B cell (primary cell): ENCODE measurements at regions not wholly inside any gene's neighbourhood (a gene's known extent, or its start where the extent isn't known, plus 50 kb on each side); places are given as distances from the start of the nearest gene placed in this dataset.

ENCODE experiments used
- ATAC-seq: fragments of 200-7000 bp; cut with Tn5 transposase; one replicate; pipeline ENCODE4 v1.10.0; 2021; ENCODE audit warnings: low read depth, mild to moderate bottlenecking, moderate number of reproducible peaks, moderate library complexity
- CTCF ChIA-PET: fragments of 350-600 bp; sonication (Branson Sonifier 250); formaldehyde crosslinking; loops from one replicate; lab custom pipeline; 2021; ENCODE audit warnings: antibody characterized with exemption, inconsistent platforms; lab: Charles Lee
- POLR2A ChIA-PET: fragments of 350-600 bp; sonication (Branson Sonifier 250); formaldehyde crosslinking; loops from one replicate; lab custom pipeline; 2021; ENCODE audit warnings: antibody characterized with exemption; lab: Charles Lee
- DNase-seq: peaks from one replicate; pipeline ENCODE4 v3.0.0; 2013
- H2AFZ ChIP-seq: 2 replicates; pipeline ENCODE4 v1.6.1; 2012; ENCODE audit warnings: mild to moderate bottlenecking, low read depth, low read length; ENCODE audit not compliant: insufficient read depth, poor library complexity, severe bottlenecking
- H3K27ac ChIP-seq, 2 donors: 1 replicate in 1 of 2; 2 replicates in 1 of 2; pipeline ENCODE4 v1.5.1; 2012 to 2013; ENCODE audit warnings: low read length in 2 of 2, mild to moderate bottlenecking in 2 of 2, moderate library complexity in 1 of 2
- H3K27me3 ChIP-seq, 4 experiments: fragments of 200-600 bp in 1 of 4; sonication (generic) in 1 of 4; replicated peaks in 1 of 4; 1 replicate in 2 of 4; 2 replicates in 2 of 4; pipeline versions ENCODE4 v1.6.1 to v1.7.0; 2013 to 2016; ENCODE audit warnings: low read length in 3 of 4, mild to moderate bottlenecking in 2 of 4, mixed read lengths in 1 of 4, moderate library complexity in 1 of 4; ENCODE audit not compliant: insufficient read depth in 4 of 4, control insufficient read depth in 3 of 4; ENCODE audit errors: control extremely low read depth in 1 of 4
- H3K36me3 ChIP-seq, 2 experiments: replicated peaks in 1 of 2; 1 replicate in 1 of 2; 2 replicates in 1 of 2; pipeline versions ENCODE4 v1.6.1 to v1.7.1; 2013; ENCODE audit warnings: low read length in 1 of 2; ENCODE audit not compliant: insufficient read depth in 2 of 2, control insufficient read depth in 1 of 2; ENCODE audit errors: control extremely low read depth in 1 of 2, extremely low read depth in 1 of 2
- H3K4me1 ChIP-seq, 2 donors: fragments of 200-600 bp in 1 of 2; sonication (generic) in 1 of 2; 1 replicate in 1 of 2; 2 replicates in 1 of 2; pipeline versions ENCODE4 v1.5.1 to v1.6.1; 2013 to 2017; ENCODE audit warnings: low read length in 2 of 2; ENCODE audit not compliant: control insufficient read depth in 2 of 2, insufficient read depth in 2 of 2
- H3K4me2 ChIP-seq: replicated peaks from 2 replicates; pipeline ENCODE3; 2012; ENCODE audit warnings: mild to moderate bottlenecking, low read depth, low read length; ENCODE audit not compliant: poor library complexity, severe bottlenecking
- H3K4me3 ChIP-seq, 5 experiments: fragments of 200-600 bp in 1 of 5; sonication (generic) in 1 of 5; 1 replicate in 3 of 5; 2 replicates in 2 of 5; pipeline versions ENCODE4 v1.5.1 to v1.7.0; 2011 to 2016; ENCODE audit warnings: low read length in 4 of 5, mild to moderate bottlenecking in 4 of 5, low read depth in 2 of 5, control low read depth in 1 of 5, moderate library complexity in 1 of 5; ENCODE audit not compliant: insufficient read depth in 1 of 5; ENCODE audit errors: control extremely low read depth in 1 of 5, extremely low read depth in 1 of 5
- H3K79me2 ChIP-seq: fragments of 200-600 bp; sonication (generic); one replicate; pipeline ENCODE4 v1.6.0; 2016; ENCODE audit warnings: low read length; ENCODE audit not compliant: control insufficient read depth, insufficient read depth
- H3K9ac ChIP-seq: fragments of 200-600 bp; sonication (generic); 2 replicates; pipeline ENCODE4 v1.6.1; 2017; ENCODE audit warnings: mild to moderate bottlenecking, low read length, moderate library complexity
- H3K9me3 ChIP-seq, 3 donors: one replicate each; pipeline versions ENCODE4 v1.6.1 to v1.7.1; 2013; ENCODE audit warnings: low read length in 2 of 3; ENCODE audit not compliant: control insufficient read depth in 2 of 3, insufficient read depth in 1 of 3; ENCODE audit errors: control extremely low read depth in 1 of 3
- H4K20me1 ChIP-seq: 2 replicates; pipeline ENCODE4 v1.6.0; 2012; ENCODE audit warnings: mild to moderate bottlenecking, low read length; ENCODE audit not compliant: insufficient read depth, control insufficient read depth, poor library complexity, severe bottlenecking
- H3K27ac Mint-ChIP-seq: one replicate; pipeline ENCODE4 v1.8.0; 2021; ENCODE audit warnings: mixed read lengths
- H3K27me3 Mint-ChIP-seq: one replicate; pipeline ENCODE4 v1.8.0; 2021; ENCODE audit warnings: mixed read lengths
- H3K4me1 Mint-ChIP-seq: one replicate; pipeline ENCODE4 v1.8.0; 2021; ENCODE audit warnings: mixed read lengths
- H3K4me3 Mint-ChIP-seq: one replicate; pipeline ENCODE4 v1.8.0; 2021; ENCODE audit warnings: mixed read lengths
- H3K9me3 Mint-ChIP-seq: one replicate; pipeline ENCODE4 v1.8.0; 2022; ENCODE audit warnings: mixed read lengths; ENCODE audit not compliant: insufficient read depth
- EZH2 ChIP-seq: IDR thresholded peaks from 2 replicates; pipeline ENCODE4 v1.6.1; 2012; ENCODE audit warnings: borderline replicate concordance, low read depth, mild to moderate bottlenecking, moderate library complexity, low read length; ENCODE audit not compliant: insufficient read depth, poor library complexity, severe bottlenecking
- WGBS: methylation state at CpG from one replicate; pipeline ENCODE4 v1.1.5; 2013; ENCODE audit warnings: missing lambda C conversion rate; ENCODE audit not compliant: insufficient coverage; 5-methylcytosine and 5-hydroxymethylcytosine counted together
- intact Hi-C: fragments of 100-400 bp; cut with micrococcal nuclease; formaldehyde crosslinking; loops from one replicate; pipeline ENCODE4 v1.10.0; 2022
- TF ChIP-seq, protein P1 (sequence below): fragments of 200-600 bp; IDR thresholded peaks from one replicate; pipeline ENCODE4 v1.8.0; 2022; ENCODE audit warnings: antibody characterized with exemption, mild to moderate bottlenecking

DNA sequence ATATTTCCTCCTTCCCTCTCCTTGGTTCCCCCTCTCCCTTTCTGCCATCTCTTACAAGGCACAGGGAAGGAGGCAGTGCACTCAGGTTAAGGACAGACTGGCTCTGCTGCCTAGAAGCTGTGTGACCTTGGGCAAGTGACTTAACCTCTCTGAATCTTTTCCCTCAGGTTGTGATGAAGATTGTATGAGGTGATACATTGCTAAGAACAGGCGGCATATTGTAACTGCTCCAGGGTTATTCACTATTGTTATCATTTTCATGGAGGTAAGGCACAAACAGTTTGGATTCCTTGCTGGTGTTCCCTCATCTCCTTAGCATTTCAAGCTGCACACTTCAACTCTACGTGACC is 126.6 kb upstream of the CXCR4 start:
- Histone ChIP-seq H3K9me3 (peaks cover 0 to 7% (median 0%) of the 10 kb centered on the region in 3 donors), H3K4me3 (no peak overlapping the region), H3K36me3 (no peaks in the 10 kb centered on the region), H3K4me1 (peaks cover 43 to 67% of the 10 kb centered on the region in 2 donors), H3K9ac (no peak overlapping the region), H2AFZ (no peak overlapping the region), H3K27ac (no peak overlapping the region), H3K4me2 (peak overlapping the region; percentile 2), H3K27me3 (no peaks in the 10 kb centered on the region), H4K20me1 (no peaks in the 10 kb centered on the region), H3K79me2 (no peaks in the 10 kb centered on the region)
- WGBS = 100% methylated on average over 1 of the region's 2 CpGs
- Mint-ChIP-seq H3K27ac (peak overlapping the region; percentile 81), H3K4me3 (no peak overlapping the region), H3K27me3 (no peaks in the 10 kb centered on the region), H3K9me3 (no peaks in the 10 kb centered on the region), H3K4me1 (peaks cover 70% of the 10 kb centered on the region)
- no peak for TF ChIP-seq EZH2
- TF ChIP-seq, protein P1, sequence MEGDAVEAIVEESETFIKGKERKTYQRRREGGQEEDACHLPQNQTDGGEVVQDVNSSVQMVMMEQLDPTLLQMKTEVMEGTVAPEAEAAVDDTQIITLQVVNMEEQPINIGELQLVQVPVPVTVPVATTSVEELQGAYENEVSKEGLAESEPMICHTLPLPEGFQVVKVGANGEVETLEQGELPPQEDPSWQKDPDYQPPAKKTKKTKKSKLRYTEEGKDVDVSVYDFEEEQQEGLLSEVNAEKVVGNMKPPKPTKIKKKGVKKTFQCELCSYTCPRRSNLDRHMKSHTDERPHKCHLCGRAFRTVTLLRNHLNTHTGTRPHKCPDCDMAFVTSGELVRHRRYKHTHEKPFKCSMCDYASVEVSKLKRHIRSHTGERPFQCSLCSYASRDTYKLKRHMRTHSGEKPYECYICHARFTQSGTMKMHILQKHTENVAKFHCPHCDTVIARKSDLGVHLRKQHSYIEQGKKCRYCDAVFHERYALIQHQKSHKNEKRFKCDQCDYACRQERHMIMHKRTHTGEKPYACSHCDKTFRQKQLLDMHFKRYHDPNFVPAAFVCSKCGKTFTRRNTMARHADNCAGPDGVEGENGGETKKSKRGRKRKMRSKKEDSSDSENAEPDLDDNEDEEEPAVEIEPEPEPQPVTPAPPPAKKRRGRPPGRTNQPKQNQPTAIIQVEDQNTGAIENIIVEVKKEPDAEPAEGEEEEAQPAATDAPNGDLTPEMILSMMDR = no peak
- POLR2A ChIA-PET = interaction anchor here (1.2 to 13.4 kb wide), 2 partner anchors 11 to 112 kb away, joined by 5 to 224 read pairs; no protein-coding TSS in a partner anchor
- ATAC-seq = no peak
- no peak for DNase-seq
- intact Hi-C loops = no loop called here
- CTCF ChIA-PET = interaction anchor here (0.7 to 8.7 kb wide), 4 partner anchors 10 to 136 kb away, joined by 3 to 169 read pairs (median 9); no protein-coding TSS in a partner anchor

DNA sequence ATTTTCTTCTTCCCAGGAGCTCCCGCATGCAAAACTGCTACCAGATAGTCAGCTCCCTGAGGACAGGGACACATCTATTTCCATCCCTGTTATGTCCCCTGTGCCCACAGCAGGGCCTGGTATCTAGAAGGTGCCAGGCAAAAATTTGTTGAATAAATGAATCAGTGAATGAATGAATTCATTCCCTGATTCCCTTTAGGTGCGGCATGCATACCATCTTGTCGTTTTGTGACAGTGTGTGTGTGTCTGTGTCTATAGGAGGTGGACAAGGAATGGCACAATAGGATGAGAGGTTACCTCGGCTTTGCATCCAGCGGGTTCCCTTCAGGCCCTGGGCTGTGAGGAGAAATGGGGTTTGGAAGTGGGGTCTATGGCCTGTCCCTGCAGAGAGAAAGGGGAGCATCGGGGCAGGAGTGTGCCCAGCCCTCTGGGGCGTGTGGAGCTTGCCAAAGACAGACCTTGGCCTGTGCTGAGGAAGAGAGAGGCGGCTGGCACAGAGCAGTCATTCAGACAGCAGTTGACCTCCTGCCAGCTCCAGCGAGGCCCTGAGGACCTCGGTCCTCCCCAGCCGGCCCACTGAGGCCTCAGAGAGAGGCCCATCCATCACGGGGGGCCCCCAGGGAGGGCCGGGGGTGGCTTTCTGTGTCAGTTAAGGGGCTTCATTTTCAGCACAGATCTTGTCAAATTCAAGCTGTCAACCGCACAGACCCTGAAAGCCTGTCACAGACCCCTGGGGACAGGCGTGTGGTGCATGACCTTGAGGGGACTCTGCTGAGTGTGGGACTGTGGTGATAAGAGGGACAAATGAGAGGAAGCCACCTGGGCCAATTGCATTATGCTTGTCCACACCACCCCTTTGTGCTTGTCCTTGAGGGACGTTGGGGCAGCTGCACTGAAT is 125.9 kb upstream of the CXCR4 start:
- Histone ChIP-seq H3K27me3 (no peaks in the 10 kb centered on the region), H3K9me3 (peaks cover 0 to 7% (median 0%) of the 10 kb centered on the region in 3 donors), H3K4me3 (no peak overlapping the region), H3K4me1 (peaks cover 49 to 73% of the 10 kb centered on the region in 2 donors), H2AFZ (peak overlapping the region; percentile 37), H3K4me2 (peak overlapping the region; percentile 2), H3K79me2 (no peaks in the 10 kb centered on the region), H3K9ac (no peak overlapping the region), H3K27ac (no peak overlapping the region), H3K36me3 (no peaks in the 10 kb centered on the region), H4K20me1 (no peaks in the 10 kb centered on the region)
- ChIA-PET POLR2A (interaction anchor here (0.6 to 13.4 kb wide), 6 partner anchors 12 to 126 kb away, joined by 3 to 224 read pairs (median 5); partner anchors contain the start of gene CXCR4), CTCF (interaction anchor here (0.7 to 8.7 kb wide), 7 partner anchors 11 to 137 kb away, joined by 3 to 169 read pairs (median 15); no protein-coding TSS in a partner anchor)
- no peak for ATAC-seq
- TF ChIP-seq, protein P1 = no peak
- H3K4me1 Mint-ChIP-seq = peaks cover 72% of the 10 kb centered on the region
- H3K4me3 Mint-ChIP-seq = no peak overlapping the region
- 51% methylated on average over 15 of the region's 16 CpGs for WGBS
- peak overlapping the region; percentile 81 for H3K27ac Mint-ChIP-seq
- intact Hi-C loops = no loop called here
- no peak for DNase-seq
- H3K27me3 Mint-ChIP-seq = no peaks in the 10 kb centered on the region
- no peaks in the 10 kb centered on the region for H3K9me3 Mint-ChIP-seq
